Activated naive CD8-positive, alpha-beta T cell treated with anti-CD3 and anti-CD28 coated beads for 36 hours (primary cell): ENCODE measurements at regions not wholly inside any gene's neighbourhood (a gene's known extent, or its start where the extent isn't known, plus 50 kb on each side); places are given as distances from the start of the nearest gene placed in this dataset.

Experiments
- DNase-seq: peaks from one replicate; pipeline ENCODE4 v3.0.0; 2021
- H3K27ac Mint-ChIP-seq: one replicate; pipeline ENCODE4 v1.8.0; 2022; ENCODE audit warnings: mild to moderate bottlenecking, moderate library complexity, mixed read lengths
- H3K27me3 Mint-ChIP-seq: one replicate; pipeline ENCODE4 v1.8.0; 2022; ENCODE audit warnings: mild to moderate bottlenecking, mixed read lengths
- H3K36me3 Mint-ChIP-seq: one replicate; pipeline ENCODE4 v1.8.0; 2021; ENCODE audit warnings: mild to moderate bottlenecking, mixed read lengths
- H3K4me1 Mint-ChIP-seq: one replicate; pipeline ENCODE4 v1.8.0; 2021; ENCODE audit warnings: mixed read lengths
- H3K4me3 Mint-ChIP-seq: one replicate; pipeline ENCODE4 v1.8.0; 2022; ENCODE audit warnings: mild to moderate bottlenecking, moderate library complexity, mixed read lengths
- H3K9me3 Mint-ChIP-seq: one replicate; pipeline ENCODE4 v1.8.0; 2022; ENCODE audit warnings: mixed read lengths

DNA sequence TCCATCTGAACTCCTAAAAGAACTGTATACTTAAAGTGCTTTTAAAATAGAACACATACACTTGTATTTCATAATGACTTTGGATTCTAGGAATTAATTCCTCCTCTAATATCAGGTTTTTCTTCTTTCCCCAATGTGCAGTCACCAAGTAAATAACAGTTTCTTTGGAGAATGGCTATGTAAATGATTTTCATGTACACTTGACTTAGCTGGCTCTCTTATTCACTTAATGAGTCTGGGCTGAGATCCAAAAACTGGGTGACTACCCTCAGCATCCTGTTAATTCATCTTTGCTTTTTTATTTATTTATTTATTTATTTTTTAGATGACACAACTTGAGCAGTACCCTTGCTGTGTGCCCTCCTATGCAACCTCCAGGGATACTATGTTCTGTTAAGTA is 1003.7 kb downstream of the SLITRK1 start:
- Mint-ChIP-seq H3K4me1 (no peaks in the 10 kb centered on the region), H3K4me3 (no peak overlapping the region), H3K27me3 (no peaks in the 10 kb centered on the region), H3K9me3 (peaks cover 3% of the 10 kb centered on the region), H3K27ac (no peak overlapping the region), H3K36me3 (no peaks in the 10 kb centered on the region)
- DNase-seq, result no peak

DNA sequence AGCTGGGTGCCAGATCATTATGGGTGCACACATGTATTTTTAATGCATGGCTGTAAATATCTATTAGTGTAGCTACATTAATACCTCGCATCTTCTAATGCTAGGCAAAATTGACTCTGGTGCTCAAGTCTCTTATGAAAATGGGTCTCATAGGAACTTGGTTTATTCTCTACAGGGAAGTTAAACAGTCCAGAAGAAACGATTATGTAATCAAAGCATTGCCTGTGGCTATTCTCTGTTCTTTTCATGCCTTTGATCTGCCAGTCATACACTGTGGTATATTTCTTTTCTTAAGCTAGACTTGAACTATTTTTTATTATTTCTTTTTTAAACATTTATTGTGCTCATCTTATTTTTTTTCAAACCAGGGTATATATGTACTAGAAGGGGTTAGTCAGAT is 1015.0 kb downstream of the SLITRK1 start:
- H3K4me3 Mint-ChIP-seq, result no peak overlapping the region
- H3K9me3 Mint-ChIP-seq, result peaks cover 6% of the 10 kb centered on the region
- H3K36me3 Mint-ChIP-seq, result no peaks in the 10 kb centered on the region
- no peaks in the 10 kb centered on the region for H3K27me3 Mint-ChIP-seq
- no peaks in the 10 kb centered on the region for H3K4me1 Mint-ChIP-seq
- no peak for DNase-seq
- H3K27ac Mint-ChIP-seq, result no peak overlapping the region

- peaks cover 6% of the 10 kb centered on the region for H3K9me3 Mint-ChIP-seq
- no peaks in the 10 kb centered on the region for H3K4me1 Mint-ChIP-seq
- no peaks in the 10 kb centered on the region for H3K36me3 Mint-ChIP-seq
- H3K4me3 Mint-ChIP-seq, result no peak overlapping the region
- DNase-seq, result no peak
- no peak overlapping the region for H3K27ac Mint-ChIP-seq
- H3K27me3 Mint-ChIP-seq, result no peaks in the 10 kb centered on the region
These were observed 1031.6 kb downstream of the SLITRK1 start for GRCh38 chr13:82850644-82851043.

- Mint-ChIP-seq H3K4me3 (no peak overlapping the region), H3K9me3 (peaks cover 8% of the 10 kb centered on the region), H3K27me3 (no peaks in the 10 kb centered on the region), H3K27ac (no peak overlapping the region), H3K4me1 (no peaks in the 10 kb centered on the region), H3K36me3 (no peaks in the 10 kb centered on the region)
- no peak for DNase-seq
These were observed 1033.5 kb downstream of the SLITRK1 start for GRCh38 chr13:82848766-82849165.

DNA sequence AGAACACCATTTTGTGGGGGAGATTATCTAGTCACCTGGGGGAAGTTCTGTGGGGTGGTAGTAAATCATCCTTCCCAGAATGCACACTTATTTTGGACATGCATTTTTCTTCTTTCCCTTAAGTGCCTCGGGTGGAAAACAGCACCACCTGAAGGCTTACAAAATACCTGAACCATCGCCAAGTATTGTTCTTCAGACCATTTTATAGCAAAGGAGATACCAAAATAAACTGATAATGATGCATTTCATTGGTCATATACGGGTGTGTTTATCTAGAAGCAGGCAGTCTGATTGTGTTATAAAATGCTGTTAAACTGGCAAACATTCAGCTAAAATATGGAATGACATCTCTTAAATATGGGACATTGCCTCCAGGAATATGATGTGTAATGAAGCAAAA is 1034.7 kb downstream of the SLITRK1 start:
- Mint-ChIP-seq H3K27me3 (no peaks in the 10 kb centered on the region), H3K4me1 (no peaks in the 10 kb centered on the region), H3K9me3 (peaks cover 5% of the 10 kb centered on the region)

DNA sequence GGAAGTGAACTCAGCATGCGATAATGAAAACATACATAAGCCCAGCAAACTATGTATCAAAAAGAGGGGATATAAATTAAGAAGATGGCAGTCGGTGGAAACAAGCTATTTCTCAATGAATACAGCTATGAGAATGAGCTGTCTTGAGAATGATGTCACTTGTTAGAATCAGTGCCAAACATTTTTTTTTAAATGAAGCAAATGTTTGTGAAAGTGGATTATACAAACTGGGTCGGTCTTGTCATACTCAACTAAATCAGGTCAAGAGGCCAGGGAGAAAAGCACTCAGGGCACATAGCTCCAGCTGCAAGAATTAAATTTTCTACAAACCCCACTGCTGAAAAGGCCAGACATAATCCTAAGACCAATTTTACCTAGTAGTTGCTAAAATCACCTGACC is 1048.4 kb downstream of the SLITRK1 start:
- no peaks in the 10 kb centered on the region for H3K36me3 Mint-ChIP-seq
- no peak overlapping the region for H3K4me3 Mint-ChIP-seq
- H3K9me3 Mint-ChIP-seq, result peaks cover 5% of the 10 kb centered on the region
- no peaks in the 10 kb centered on the region for H3K27me3 Mint-ChIP-seq
- DNase-seq, result no peak
- no peak overlapping the region for H3K27ac Mint-ChIP-seq
- no peaks in the 10 kb centered on the region for H3K4me1 Mint-ChIP-seq

More for the DNA sequence above, 1034.7 kb downstream of the SLITRK1 start:
- no peak overlapping the region for H3K4me3 Mint-ChIP-seq
- DNase-seq, result no peak
- H3K36me3 Mint-ChIP-seq, result no peaks in the 10 kb centered on the region
- no peak overlapping the region for H3K27ac Mint-ChIP-seq

- no peak overlapping the region for H3K4me3 Mint-ChIP-seq
- peaks cover 4% of the 10 kb centered on the region for H3K9me3 Mint-ChIP-seq
- no peaks in the 10 kb centered on the region for H3K27me3 Mint-ChIP-seq
- no peak overlapping the region for H3K27ac Mint-ChIP-seq
- DNase-seq, result no peak
- H3K4me1 Mint-ChIP-seq, result no peaks in the 10 kb centered on the region
- H3K36me3 Mint-ChIP-seq, result no peaks in the 10 kb centered on the region
These were observed 1053.2 kb downstream of the SLITRK1 start for GRCh38 chr13:82829040-82829439.

GRCh38 chr13:82827724-82828123 is 1054.5 kb downstream of the SLITRK1 start:
- peaks cover 4% of the 10 kb centered on the region for H3K9me3 Mint-ChIP-seq
- H3K4me1 Mint-ChIP-seq, result no peaks in the 10 kb centered on the region
- no peak overlapping the region for H3K27ac Mint-ChIP-seq
- H3K4me3 Mint-ChIP-seq, result no peak overlapping the region
- H3K36me3 Mint-ChIP-seq, result no peaks in the 10 kb centered on the region
- H3K27me3 Mint-ChIP-seq, result no peaks in the 10 kb centered on the region
- DNase-seq, result no peak

DNA sequence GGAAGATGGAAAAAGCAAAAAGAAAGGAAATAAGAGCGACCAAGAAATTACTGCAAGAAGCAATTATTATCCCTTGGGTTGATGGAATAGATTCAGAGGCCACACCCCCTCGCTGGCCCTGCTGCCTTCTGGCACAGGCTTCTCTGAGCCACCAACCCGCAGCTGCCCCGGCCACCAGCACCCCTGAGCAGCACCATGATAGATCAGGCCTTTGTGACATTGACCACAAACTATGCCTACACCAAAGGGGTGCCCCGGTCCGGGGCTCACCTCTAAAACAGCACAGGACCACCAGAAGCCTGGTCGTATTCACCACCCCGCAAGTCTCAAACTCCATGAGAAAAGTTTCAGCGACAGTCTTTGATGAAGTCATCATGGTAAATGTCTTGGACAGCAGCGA is 1059.3 kb downstream of the SLITRK1 start:
- Mint-ChIP-seq H3K9me3 (peaks cover 2% of the 10 kb centered on the region), H3K27me3 (no peaks in the 10 kb centered on the region), H3K27ac (no peak overlapping the region), H3K4me1 (no peaks in the 10 kb centered on the region), H3K4me3 (no peak overlapping the region), H3K36me3 (no peaks in the 10 kb centered on the region)
- DNase-seq, result no peak

- Mint-ChIP-seq H3K27ac (no peak overlapping the region), H3K4me3 (no peak overlapping the region), H3K4me1 (no peaks in the 10 kb centered on the region), H3K9me3 (peaks cover 8% of the 10 kb centered on the region), H3K36me3 (no peaks in the 10 kb centered on the region), H3K27me3 (no peaks in the 10 kb centered on the region)
- no peak for DNase-seq
These were observed 1065.1 kb downstream of the SLITRK1 start for GRCh38 chr13:82817133-82817532.

- no peaks in the 10 kb centered on the region for H3K36me3 Mint-ChIP-seq
- peaks cover 12% of the 10 kb centered on the region for H3K9me3 Mint-ChIP-seq
- no peaks in the 10 kb centered on the region for H3K4me1 Mint-ChIP-seq
- no peak for DNase-seq
- no peaks in the 10 kb centered on the region for H3K27me3 Mint-ChIP-seq
- H3K4me3 Mint-ChIP-seq, result no peak overlapping the region
- no peak overlapping the region for H3K27ac Mint-ChIP-seq
These were observed 1066.5 kb downstream of the SLITRK1 start for GRCh38 chr13:82815791-82816190.

- Mint-ChIP-seq H3K27ac (no peak overlapping the region), H3K4me1 (no peaks in the 10 kb centered on the region)
These were observed 1078.9 kb downstream of the SLITRK1 start for GRCh38 chr13:82803341-82803740.

GRCh38 chr13:82802528-82802927 is 1079.7 kb downstream of the SLITRK1 start:
- no peaks in the 10 kb centered on the region for H3K27me3 Mint-ChIP-seq
- no peak overlapping the region for H3K4me3 Mint-ChIP-seq
- H3K9me3 Mint-ChIP-seq, result peaks cover 2% of the 10 kb centered on the region
- DNase-seq, result no peak
- H3K27ac Mint-ChIP-seq, result no peak overlapping the region
- no peaks in the 10 kb centered on the region for H3K36me3 Mint-ChIP-seq
- no peaks in the 10 kb centered on the region for H3K4me1 Mint-ChIP-seq

More at GRCh38 chr13:82803341-82803740, 1078.9 kb downstream of the SLITRK1 start:
- DNase-seq, result no peak
- Mint-ChIP-seq H3K4me3 (no peak overlapping the region), H3K9me3 (peaks cover 2% of the 10 kb centered on the region), H3K27me3 (no peaks in the 10 kb centered on the region), H3K36me3 (no peaks in the 10 kb centered on the region)

DNA sequence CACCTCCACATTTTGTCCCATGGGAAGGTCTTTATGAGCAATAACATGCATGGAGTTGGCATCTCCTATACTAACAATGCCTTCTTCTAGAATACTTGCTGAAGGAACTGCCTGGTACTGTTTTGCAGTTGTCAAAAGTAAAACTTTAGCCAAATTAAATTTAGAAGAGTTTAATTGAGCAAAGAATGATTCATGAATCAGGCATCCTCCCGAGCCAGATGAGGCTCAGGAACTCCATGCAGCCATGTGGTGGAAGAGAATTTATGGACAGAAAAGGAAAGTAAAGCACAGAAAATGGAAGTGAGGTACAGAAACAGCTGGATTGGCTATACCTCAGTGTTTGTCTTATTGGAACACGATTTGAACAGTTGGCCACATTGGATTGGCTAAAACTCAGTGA is 1081.9 kb downstream of the SLITRK1 start:
- H3K36me3 Mint-ChIP-seq, result no peaks in the 10 kb centered on the region
- no peaks in the 10 kb centered on the region for H3K27me3 Mint-ChIP-seq
- H3K9me3 Mint-ChIP-seq, result peaks cover 2% of the 10 kb centered on the region
- no peak overlapping the region for H3K27ac Mint-ChIP-seq
- DNase-seq, result no peak
- no peak overlapping the region for H3K4me3 Mint-ChIP-seq
- H3K4me1 Mint-ChIP-seq, result no peaks in the 10 kb centered on the region

DNA sequence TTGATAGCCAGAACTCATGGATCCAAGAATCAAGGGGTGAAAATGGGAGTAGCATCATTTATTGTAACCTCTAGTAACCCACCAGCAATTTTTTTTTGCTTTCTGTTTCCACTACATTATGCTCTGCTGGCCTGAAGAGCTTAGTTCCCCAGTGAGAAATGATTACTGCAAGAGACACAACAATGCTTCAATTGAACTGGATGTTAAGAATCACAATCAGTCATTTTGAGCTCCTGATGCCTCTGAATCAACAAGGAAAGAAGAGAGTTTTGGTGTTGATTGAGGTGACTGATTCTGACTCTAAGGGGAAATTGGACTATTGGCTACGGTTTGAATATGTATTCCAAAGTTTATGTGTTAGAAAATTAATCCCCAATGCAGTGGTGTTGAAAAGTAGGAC is 1084.4 kb downstream of the SLITRK1 start:
- Mint-ChIP-seq H3K36me3 (no peaks in the 10 kb centered on the region), H3K4me1 (no peaks in the 10 kb centered on the region), H3K27me3 (no peaks in the 10 kb centered on the region), H3K27ac (no peak overlapping the region), H3K4me3 (no peak overlapping the region), H3K9me3 (no peaks in the 10 kb centered on the region)
- DNase-seq, result no peak

DNA sequence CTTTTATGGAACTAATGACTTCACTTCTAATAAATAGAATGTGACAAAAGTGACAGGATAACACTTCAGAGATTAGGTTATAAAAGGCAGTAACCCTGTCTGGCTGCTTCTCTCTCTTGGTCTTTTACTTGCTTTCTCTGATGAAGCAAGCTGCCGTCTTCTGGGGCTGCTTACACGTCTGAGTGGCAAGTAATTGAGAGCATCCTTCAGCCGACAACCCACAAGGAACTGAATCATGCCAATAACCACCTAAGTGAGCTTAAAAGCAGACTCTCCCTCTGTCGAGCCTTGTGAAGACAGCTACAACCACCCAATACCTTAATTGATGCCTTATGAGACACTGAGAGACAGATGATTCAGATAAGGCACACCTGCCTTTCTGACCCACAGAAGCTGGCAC is 1091.2 kb downstream of the SLITRK1 start:
- no peaks in the 10 kb centered on the region for H3K36me3 Mint-ChIP-seq
- no peak overlapping the region for H3K27ac Mint-ChIP-seq
- no peaks in the 10 kb centered on the region for H3K4me1 Mint-ChIP-seq
- H3K9me3 Mint-ChIP-seq, result no peaks in the 10 kb centered on the region
- H3K4me3 Mint-ChIP-seq, result no peak overlapping the region
- DNase-seq, result no peak
- H3K27me3 Mint-ChIP-seq, result no peaks in the 10 kb centered on the region

DNA sequence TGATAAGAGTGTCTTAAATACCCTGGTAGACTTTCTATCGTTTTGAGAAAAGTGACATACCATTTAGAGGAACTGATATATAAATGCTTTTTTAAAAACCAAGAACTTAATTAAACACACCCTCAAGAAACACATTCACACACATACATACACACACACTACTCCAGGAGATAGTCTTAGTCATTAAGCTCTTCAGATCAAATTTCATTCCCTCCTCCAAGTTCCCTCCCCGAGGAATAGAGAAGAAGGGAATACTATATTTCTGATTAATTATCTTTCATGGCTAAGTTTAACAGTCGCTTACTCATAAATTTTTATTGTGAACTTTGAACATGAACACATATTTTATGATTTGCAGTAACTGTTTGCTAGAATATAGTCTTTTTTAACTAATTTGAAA is 1109.5 kb downstream of the SLITRK1 start:
- Mint-ChIP-seq H3K36me3 (no peaks in the 10 kb centered on the region), H3K4me1 (no peaks in the 10 kb centered on the region), H3K4me3 (no peak overlapping the region), H3K9me3 (peaks cover 5% of the 10 kb centered on the region), H3K27me3 (no peaks in the 10 kb centered on the region), H3K27ac (no peak overlapping the region)
- no peak for DNase-seq
